Neural crest cell (in vitro differentiated cells): ENCODE measurements at regions not wholly inside any gene's neighbourhood (a gene's known extent, or its start where the extent isn't known, plus 50 kb on each side); places are given as distances from the start of the nearest gene placed in this dataset.

Source experiments
- DNase-seq: peaks from one replicate; pipeline ENCODE4 v3.0.0; 2021; ENCODE audit warnings: low read depth, mixed read lengths, low spot score
- H3K27ac Mint-ChIP-seq: one replicate; pipeline ENCODE4 v1.8.0; 2021; ENCODE audit warnings: mild to moderate bottlenecking, mixed read lengths; ENCODE audit not compliant: unreplicated experiment
- H3K27me3 Mint-ChIP-seq: 2 replicates; pipeline ENCODE4 v1.8.0; 2021; ENCODE audit warnings: low read depth, mild to moderate bottlenecking, mixed read lengths
- H3K36me3 Mint-ChIP-seq: 2 replicates; pipeline ENCODE4 v1.8.0; 2021; ENCODE audit warnings: low read depth, mild to moderate bottlenecking, mixed read lengths
- H3K4me1 Mint-ChIP-seq: 2 replicates; pipeline ENCODE4 v1.8.0; 2021; ENCODE audit warnings: mixed read lengths
- H3K4me3 Mint-ChIP-seq: one replicate; pipeline ENCODE4 v1.8.0; 2021; ENCODE audit warnings: mild to moderate bottlenecking, mixed read lengths
- H3K9me3 Mint-ChIP-seq: 2 replicates; pipeline ENCODE4 v1.8.0; 2021; ENCODE audit warnings: mixed read lengths
- TF ChIP-seq, protein P1 (sequence below): fragments of 200-600 bp; sonication (generic); conservative IDR thresholded peaks from 2 replicates; pipeline ENCODE4 v1.5.0; 2021; ENCODE audit warnings: antibody characterized with exemption, mild to moderate bottlenecking

DNA sequence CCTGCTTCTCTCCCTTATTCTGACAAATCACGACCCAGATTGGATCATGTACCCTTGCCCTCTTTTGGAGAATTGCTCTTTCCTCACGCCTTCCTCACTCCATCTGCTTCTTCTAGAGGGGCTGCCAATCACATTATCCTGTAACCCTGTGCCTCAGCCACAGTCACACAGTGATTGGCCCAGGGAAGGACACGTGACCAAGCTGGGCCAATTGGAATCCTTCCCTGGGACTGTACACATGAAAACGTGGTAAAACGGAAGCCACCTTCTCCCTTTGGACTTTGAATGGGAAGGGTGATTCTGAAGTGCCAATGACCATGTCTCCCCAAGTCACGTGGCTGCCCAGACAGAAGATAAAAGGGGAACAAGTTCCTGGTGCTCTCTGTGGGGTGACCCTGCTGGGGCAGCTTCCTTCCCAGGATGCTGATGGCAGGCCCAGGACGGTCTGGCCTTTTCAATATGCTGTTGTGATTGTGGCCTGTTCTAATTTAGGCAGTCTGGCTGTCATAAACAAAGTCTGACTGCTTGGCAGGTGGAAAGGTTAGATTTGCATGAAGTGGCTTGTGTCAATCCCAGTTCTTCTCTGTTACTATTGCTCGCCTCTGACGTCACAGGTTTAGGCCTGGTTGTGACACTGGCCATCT, 92.9 kb downstream of the UBIAD1 start:
- Mint-ChIP-seq H3K27me3 (peaks cover under 1% of the 10 kb centered on the region), H3K4me1 (peaks cover 24% of the 10 kb centered on the region), H3K9me3 (no peaks in the 10 kb centered on the region), H3K36me3 (no peaks in the 10 kb centered on the region), H3K27ac (no peak overlapping the region), H3K4me3 (no peak overlapping the region)
- DNase-seq = no peak
- TF ChIP-seq, protein P1, sequence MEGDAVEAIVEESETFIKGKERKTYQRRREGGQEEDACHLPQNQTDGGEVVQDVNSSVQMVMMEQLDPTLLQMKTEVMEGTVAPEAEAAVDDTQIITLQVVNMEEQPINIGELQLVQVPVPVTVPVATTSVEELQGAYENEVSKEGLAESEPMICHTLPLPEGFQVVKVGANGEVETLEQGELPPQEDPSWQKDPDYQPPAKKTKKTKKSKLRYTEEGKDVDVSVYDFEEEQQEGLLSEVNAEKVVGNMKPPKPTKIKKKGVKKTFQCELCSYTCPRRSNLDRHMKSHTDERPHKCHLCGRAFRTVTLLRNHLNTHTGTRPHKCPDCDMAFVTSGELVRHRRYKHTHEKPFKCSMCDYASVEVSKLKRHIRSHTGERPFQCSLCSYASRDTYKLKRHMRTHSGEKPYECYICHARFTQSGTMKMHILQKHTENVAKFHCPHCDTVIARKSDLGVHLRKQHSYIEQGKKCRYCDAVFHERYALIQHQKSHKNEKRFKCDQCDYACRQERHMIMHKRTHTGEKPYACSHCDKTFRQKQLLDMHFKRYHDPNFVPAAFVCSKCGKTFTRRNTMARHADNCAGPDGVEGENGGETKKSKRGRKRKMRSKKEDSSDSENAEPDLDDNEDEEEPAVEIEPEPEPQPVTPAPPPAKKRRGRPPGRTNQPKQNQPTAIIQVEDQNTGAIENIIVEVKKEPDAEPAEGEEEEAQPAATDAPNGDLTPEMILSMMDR = no peak

DNA sequence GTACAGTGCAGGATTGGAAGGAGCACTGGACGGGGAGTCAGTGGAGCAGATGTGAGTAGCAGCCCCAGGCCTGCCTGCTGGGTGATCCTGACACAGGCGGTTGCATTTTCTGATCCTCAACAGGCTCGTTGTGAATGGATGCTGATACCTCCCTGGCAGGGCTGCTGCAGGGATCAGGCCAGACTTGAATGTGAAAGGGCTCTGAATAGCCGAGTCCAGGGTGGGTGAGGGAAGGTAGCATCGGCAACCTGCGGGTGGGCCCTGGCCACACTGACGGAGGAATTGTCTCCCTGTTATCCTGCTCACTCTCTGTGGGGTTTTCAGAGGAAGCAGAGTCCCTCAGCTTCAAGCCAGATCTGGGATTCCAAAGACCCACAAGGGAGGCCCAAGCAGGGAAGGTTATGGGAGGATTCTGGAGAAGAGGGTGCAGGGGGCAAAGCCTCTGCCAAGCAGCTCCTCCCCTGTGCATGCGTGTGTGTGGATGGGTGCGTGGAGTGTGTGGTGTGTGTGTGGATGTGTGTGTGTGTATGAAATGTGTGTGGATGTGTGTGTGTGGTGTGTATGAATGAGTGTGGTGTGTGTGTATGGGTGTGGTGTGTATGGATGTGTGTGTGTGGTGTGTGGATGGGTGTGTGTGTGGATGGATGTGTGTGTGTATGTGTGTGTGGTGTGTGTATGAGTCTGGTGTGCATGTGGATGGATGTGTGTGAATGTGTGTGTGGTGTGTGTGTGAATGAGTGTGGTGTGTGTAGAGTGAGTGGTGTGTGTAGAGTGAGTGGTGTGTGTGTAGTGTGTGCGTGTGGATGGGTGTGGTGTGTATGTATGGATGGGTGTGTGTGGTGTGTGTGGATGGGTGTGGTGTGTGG, 100.3 kb downstream of the UBIAD1 start:
- Mint-ChIP-seq H3K4me1 (peaks cover 14% of the 10 kb centered on the region), H3K9me3 (peaks cover 3% of the 10 kb centered on the region), H3K27ac (no peak overlapping the region), H3K36me3 (no peaks in the 10 kb centered on the region), H3K4me3 (no peak overlapping the region), H3K27me3 (peaks cover 4% of the 10 kb centered on the region)
- no peak for DNase-seq
- TF ChIP-seq, protein P1 = no peak

DNA sequence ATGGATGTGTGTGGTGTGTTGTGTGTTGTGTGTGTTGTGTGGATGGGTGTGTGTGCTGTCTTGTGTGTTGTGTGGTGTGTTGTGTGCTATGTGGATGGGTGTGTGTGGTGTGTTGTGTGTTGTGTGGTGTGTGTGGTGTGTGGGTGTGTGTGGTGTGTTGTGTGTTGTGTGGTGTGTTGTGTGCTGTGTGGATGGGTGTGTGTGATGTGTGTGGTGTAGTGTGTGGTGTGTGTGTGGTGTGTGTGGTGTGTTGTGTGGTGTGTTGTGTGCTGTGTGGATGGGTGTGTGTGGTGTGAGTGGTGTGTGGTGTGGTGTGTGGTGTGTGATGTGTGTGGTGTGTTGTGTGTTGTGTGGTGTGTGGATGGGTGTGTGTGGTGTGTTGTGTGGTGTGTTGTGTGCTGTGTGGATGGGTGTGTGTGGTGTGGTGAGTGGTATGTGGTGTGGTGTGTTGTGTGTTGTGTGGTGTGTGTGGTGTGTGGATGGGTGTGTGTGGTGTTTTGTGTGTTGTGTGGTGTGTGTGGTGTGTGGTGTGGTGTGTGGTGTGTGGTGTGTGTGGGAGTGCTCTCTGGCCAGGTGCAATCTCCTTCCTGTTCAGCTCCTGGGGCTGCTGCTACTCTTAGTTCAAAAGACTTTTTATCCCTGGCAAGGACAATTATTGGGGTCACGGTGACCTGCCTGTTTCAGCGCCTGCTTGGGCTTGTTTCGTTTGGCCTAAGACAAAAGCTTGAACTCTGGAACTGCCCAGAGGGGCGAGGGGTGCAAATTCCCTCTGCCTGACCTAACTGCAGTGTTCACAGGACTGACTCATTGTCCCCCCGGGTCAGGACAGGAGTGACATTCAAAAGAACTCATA, 101.1 kb downstream of the UBIAD1 start:
- Mint-ChIP-seq H3K4me3 (no peak overlapping the region), H3K27ac (no peak overlapping the region), H3K27me3 (peaks cover 4% of the 10 kb centered on the region), H3K4me1 (peaks cover 14% of the 10 kb centered on the region), H3K36me3 (no peaks in the 10 kb centered on the region), H3K9me3 (peaks cover 3% of the 10 kb centered on the region)
- TF ChIP-seq, protein P1 = no peak
- DNase-seq = no peak

DNA sequence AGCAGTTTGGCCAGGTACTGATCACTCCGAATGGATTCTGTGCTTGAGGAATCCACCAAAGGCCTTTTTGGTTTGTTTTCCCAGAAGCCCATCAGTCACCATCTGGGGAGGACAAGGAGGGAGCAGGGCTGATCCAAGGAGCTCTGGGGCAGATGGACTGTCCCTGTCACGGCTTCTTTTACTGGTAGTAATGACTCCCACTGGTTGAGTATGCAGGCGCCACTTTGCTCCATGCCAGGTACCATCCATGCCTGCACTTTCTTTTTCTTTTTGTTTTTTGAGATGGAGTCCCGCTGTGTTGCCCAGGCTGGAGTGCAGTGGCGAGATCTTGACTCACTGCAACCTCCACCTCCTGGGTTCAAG, 101.7 kb downstream of the UBIAD1 start:
- peaks cover 14% of the 10 kb centered on the region for H3K4me1 Mint-ChIP-seq
- DNase-seq = no peak
- H3K36me3 Mint-ChIP-seq = no peaks in the 10 kb centered on the region

More for the DNA sequence above, 101.7 kb downstream of the UBIAD1 start:
- Mint-ChIP-seq H3K9me3 (peaks cover 3% of the 10 kb centered on the region), H3K27me3 (peaks cover 6% of the 10 kb centered on the region), H3K4me3 (no peak overlapping the region), H3K27ac (no peak overlapping the region)
- TF ChIP-seq, protein P1 = no peak
